ENCODE measurements at regions not wholly inside any gene's neighbourhood (a gene's known extent, or its start where the extent isn't known, plus 50 kb on each side); places are given as distances from the start of the nearest gene placed in this dataset.

GRCh38 chr6:5898102-5898501 lies 108.6 kb downstream of the NRN1 start:
- TF ChIP-seq, protein P1, sequence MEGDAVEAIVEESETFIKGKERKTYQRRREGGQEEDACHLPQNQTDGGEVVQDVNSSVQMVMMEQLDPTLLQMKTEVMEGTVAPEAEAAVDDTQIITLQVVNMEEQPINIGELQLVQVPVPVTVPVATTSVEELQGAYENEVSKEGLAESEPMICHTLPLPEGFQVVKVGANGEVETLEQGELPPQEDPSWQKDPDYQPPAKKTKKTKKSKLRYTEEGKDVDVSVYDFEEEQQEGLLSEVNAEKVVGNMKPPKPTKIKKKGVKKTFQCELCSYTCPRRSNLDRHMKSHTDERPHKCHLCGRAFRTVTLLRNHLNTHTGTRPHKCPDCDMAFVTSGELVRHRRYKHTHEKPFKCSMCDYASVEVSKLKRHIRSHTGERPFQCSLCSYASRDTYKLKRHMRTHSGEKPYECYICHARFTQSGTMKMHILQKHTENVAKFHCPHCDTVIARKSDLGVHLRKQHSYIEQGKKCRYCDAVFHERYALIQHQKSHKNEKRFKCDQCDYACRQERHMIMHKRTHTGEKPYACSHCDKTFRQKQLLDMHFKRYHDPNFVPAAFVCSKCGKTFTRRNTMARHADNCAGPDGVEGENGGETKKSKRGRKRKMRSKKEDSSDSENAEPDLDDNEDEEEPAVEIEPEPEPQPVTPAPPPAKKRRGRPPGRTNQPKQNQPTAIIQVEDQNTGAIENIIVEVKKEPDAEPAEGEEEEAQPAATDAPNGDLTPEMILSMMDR (IDR thresholded peaks at IDR 0.05 in 4 of 5, conservative IDR thresholded peaks at IDR 0.05 in 1 of 5), result no peak
- TF ChIP-seq POLR2A (IDR thresholded peaks at IDR 0.05), result no peak
